ENCODE measurements at regions not wholly inside any gene's neighbourhood (a gene's known extent, or its start where the extent isn't known, plus 50 kb on each side); places are given as distances from the start of the nearest gene placed in this dataset.

DNA sequence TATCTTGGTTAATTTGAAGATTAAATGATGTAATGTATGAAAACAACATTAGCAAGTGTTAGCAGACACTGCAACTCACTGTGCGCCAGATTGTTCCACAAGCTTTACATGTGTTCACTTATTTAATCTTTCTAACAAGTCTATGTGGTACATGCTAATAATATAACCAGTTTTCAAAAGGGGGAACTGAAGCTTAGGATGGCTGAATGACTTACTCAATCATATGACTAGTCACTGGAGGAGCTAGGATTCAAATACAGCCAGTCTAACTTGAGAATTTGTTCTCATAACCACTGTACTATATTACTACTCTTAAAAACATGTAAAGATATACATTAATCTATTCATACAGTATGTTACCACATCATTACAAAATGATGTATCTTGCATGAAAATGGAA lies 60.5 kb upstream of the LRIG3 start:
- no peak for TF ChIP-seq POLR2A (IDR thresholded peaks at IDR 0.05)
- TF ChIP-seq, protein P1, sequence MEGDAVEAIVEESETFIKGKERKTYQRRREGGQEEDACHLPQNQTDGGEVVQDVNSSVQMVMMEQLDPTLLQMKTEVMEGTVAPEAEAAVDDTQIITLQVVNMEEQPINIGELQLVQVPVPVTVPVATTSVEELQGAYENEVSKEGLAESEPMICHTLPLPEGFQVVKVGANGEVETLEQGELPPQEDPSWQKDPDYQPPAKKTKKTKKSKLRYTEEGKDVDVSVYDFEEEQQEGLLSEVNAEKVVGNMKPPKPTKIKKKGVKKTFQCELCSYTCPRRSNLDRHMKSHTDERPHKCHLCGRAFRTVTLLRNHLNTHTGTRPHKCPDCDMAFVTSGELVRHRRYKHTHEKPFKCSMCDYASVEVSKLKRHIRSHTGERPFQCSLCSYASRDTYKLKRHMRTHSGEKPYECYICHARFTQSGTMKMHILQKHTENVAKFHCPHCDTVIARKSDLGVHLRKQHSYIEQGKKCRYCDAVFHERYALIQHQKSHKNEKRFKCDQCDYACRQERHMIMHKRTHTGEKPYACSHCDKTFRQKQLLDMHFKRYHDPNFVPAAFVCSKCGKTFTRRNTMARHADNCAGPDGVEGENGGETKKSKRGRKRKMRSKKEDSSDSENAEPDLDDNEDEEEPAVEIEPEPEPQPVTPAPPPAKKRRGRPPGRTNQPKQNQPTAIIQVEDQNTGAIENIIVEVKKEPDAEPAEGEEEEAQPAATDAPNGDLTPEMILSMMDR (IDR thresholded peaks at IDR 0.05), result no peak
- TF ChIP-seq POLR2AphosphoS5 (IDR thresholded peaks at IDR 0.05), result no peak
- TF ChIP-seq EP300 (IDR thresholded peaks at IDR 0.05), result no peak

Data from stomach (tissue), 4 donors.